Endodermal cell (in vitro differentiated cells): ENCODE measurements at regions not wholly inside any gene's neighbourhood (a gene's known extent, or its start where the extent isn't known, plus 50 kb on each side); places are given as distances from the start of the nearest gene placed in this dataset.

ENCODE experiments used
- DNase-seq: peaks from one replicate; pipeline ENCODE4 v3.0.0-alpha.2; 2017
- H3K27ac ChIP-seq: 2 replicates; pipeline ENCODE4 v1.5.1; 2013; ENCODE audit warnings: mild to moderate bottlenecking, low read depth, low read length, moderate library complexity
- H3K27me3 ChIP-seq: 2 replicates; pipeline ENCODE4 v1.6.1; 2013; ENCODE audit warnings: mild to moderate bottlenecking, low read length, moderate library complexity; ENCODE audit not compliant: insufficient read depth, control insufficient read depth, poor library complexity, severe bottlenecking
- H3K36me3 ChIP-seq: 2 replicates; pipeline ENCODE4 v1.7.0; 2013; ENCODE audit warnings: mild to moderate bottlenecking, low read length, moderate library complexity; ENCODE audit not compliant: control insufficient read depth, insufficient read depth
- H3K4me1 ChIP-seq: one replicate; pipeline ENCODE4 v1.7.0; 2013; ENCODE audit warnings: low read length; ENCODE audit not compliant: control insufficient read depth, insufficient read depth
- H3K4me3 ChIP-seq: 2 replicates; pipeline ENCODE4 v1.5.1; 2013; ENCODE audit warnings: mild to moderate bottlenecking, low read length, moderate library complexity
- H3K9ac ChIP-seq: 2 replicates; pipeline ENCODE4 v1.6.1; 2013; ENCODE audit warnings: mild to moderate bottlenecking, low read length, moderate library complexity; ENCODE audit not compliant: poor library complexity, severe bottlenecking; ENCODE audit errors: extremely low read depth
- H3K9me3 ChIP-seq: 2 replicates; pipeline ENCODE4 v1.6.1; 2013; ENCODE audit warnings: mild to moderate bottlenecking, low read length, moderate library complexity; ENCODE audit not compliant: control insufficient read depth
- H3K27ac Mint-ChIP-seq: 2 replicates; pipeline ENCODE4 v1.8.0; 2020; ENCODE audit warnings: mixed read lengths
- H3K27me3 Mint-ChIP-seq: 2 replicates; pipeline ENCODE4 v1.8.0; 2021; ENCODE audit warnings: mild to moderate bottlenecking, mixed read lengths; ENCODE audit not compliant: insufficient read depth
- H3K36me3 Mint-ChIP-seq: 2 replicates; pipeline ENCODE4 v1.8.0; 2020; ENCODE audit warnings: low read depth, mixed read lengths
- H3K4me1 Mint-ChIP-seq: 2 replicates; pipeline ENCODE4 v1.8.0; 2020; ENCODE audit warnings: mixed read lengths
- H3K4me3 Mint-ChIP-seq: 2 replicates; pipeline ENCODE4 v1.8.0; 2020; ENCODE audit warnings: mild to moderate bottlenecking, moderate library complexity, mixed read lengths
- H3K9me3 Mint-ChIP-seq: 2 replicates; pipeline ENCODE4 v1.8.0; 2020; ENCODE audit warnings: mild to moderate bottlenecking, mixed read lengths
- CTCF ChIP-seq: fragments of 200-600 bp; sonication (generic); conservative IDR thresholded peaks from 2 replicates; pipeline ENCODE4 v1.5.0; 2021; ENCODE audit warnings: antibody characterized with exemption, mild to moderate bottlenecking
- WGBS, 2 experiments: methylation state at CpG; one replicate each; pipeline versions ENCODE4 v1.1.5 to v1.1.7; 2013; ENCODE audit warnings: missing lambda C conversion rate in 2 of 2, mixed read lengths in 1 of 2; ENCODE audit not compliant: insufficient coverage in 1 of 2, insufficient read length in 1 of 2; 5-methylcytosine and 5-hydroxymethylcytosine counted together

GRCh38 chr13:84255226-84255797 is 373.0 kb upstream of the SLITRK1 start:
- H3K9me3 ChIP-seq, result peaks cover 15% of the 10 kb centered on the region
- WGBS, 2 experiments, result 80 to 91% methylated on average over 1 to 3 of the region's 3 CpGs
- DNase-seq, result no peak
- H3K9me3 Mint-ChIP-seq, result peaks cover 25% of the 10 kb centered on the region
- no peak overlapping the region for H3K9ac ChIP-seq
- H3K27me3 ChIP-seq, result no peaks in the 10 kb centered on the region
- no peak overlapping the region for H3K4me3 ChIP-seq
- no peak for TF ChIP-seq CTCF
- H3K36me3 ChIP-seq, result no peaks in the 10 kb centered on the region
- H3K4me3 Mint-ChIP-seq, result no peak overlapping the region
- H3K4me1 Mint-ChIP-seq, result no peaks in the 10 kb centered on the region
- no peaks in the 10 kb centered on the region for H3K27me3 Mint-ChIP-seq
- no peak overlapping the region for H3K27ac ChIP-seq
- H3K4me1 ChIP-seq, result no peaks in the 10 kb centered on the region
- H3K36me3 Mint-ChIP-seq, result peaks cover 4% of the 10 kb centered on the region
- no peak overlapping the region for H3K27ac Mint-ChIP-seq

GRCh38 chr13:84249463-84249862 is 367.2 kb upstream of the SLITRK1 start:
- H3K36me3 Mint-ChIP-seq, result peaks cover 4% of the 10 kb centered on the region
- 60 to 84% methylated on average over 1 to 3 of the region's 3 CpGs for WGBS, 2 experiments
- no peaks in the 10 kb centered on the region for H3K27me3 Mint-ChIP-seq
- H3K9me3 ChIP-seq, result peaks cover 15% of the 10 kb centered on the region
- H3K27me3 ChIP-seq, result no peaks in the 10 kb centered on the region
- TF ChIP-seq CTCF, result no peak
- no peak overlapping the region for H3K27ac Mint-ChIP-seq
- H3K9ac ChIP-seq, result no peak overlapping the region
- H3K4me3 Mint-ChIP-seq, result no peak overlapping the region
- no peaks in the 10 kb centered on the region for H3K36me3 ChIP-seq
- H3K4me3 ChIP-seq, result no peak overlapping the region
- H3K27ac ChIP-seq, result no peak overlapping the region
- H3K4me1 Mint-ChIP-seq, result no peaks in the 10 kb centered on the region
- H3K4me1 ChIP-seq, result no peaks in the 10 kb centered on the region
- DNase-seq, result no peak
- peaks cover 25% of the 10 kb centered on the region for H3K9me3 Mint-ChIP-seq

GRCh38 chr13:84243340-84243739 is 361.1 kb upstream of the SLITRK1 start:
- no peak for TF ChIP-seq CTCF
- Histone ChIP-seq H3K27me3 (peaks cover 7% of the 10 kb centered on the region), H3K4me1 (no peaks in the 10 kb centered on the region), H3K36me3 (no peaks in the 10 kb centered on the region), H3K9ac (no peak overlapping the region), H3K27ac (no peak overlapping the region), H3K9me3 (peaks cover 5% of the 10 kb centered on the region), H3K4me3 (no peak overlapping the region)
- no peak overlapping the region for H3K4me3 Mint-ChIP-seq
- WGBS, 2 experiments, result 92% methylated on average over 1 of the region's 1 CpG; no CpG with 5 or more reads in 1 of the 2 experiments
- H3K4me1 Mint-ChIP-seq, result no peaks in the 10 kb centered on the region
- no peaks in the 10 kb centered on the region for H3K36me3 Mint-ChIP-seq
- no peak overlapping the region for H3K27ac Mint-ChIP-seq
- no peak for DNase-seq
- H3K27me3 Mint-ChIP-seq, result peaks cover 2% of the 10 kb centered on the region
- peaks cover 6% of the 10 kb centered on the region for H3K9me3 Mint-ChIP-seq
